HG03442 (cell line): ENCODE measurements at regions not wholly inside any gene's neighbourhood (a gene's known extent, or its start where the extent isn't known, plus 50 kb on each side); places are given as distances from the start of the nearest gene placed in this dataset.
"Not testable (repeated sequence)": the region's sequence is repeated elsewhere in the genome, so short reads cannot be mapped to it uniquely, and the experiment has no call there.

Source experiments
- ATAC-seq: cut with Tn5 transposase; IDR thresholded peaks from one replicate; pipeline ENCODE4 v1.9.1; 2021; ENCODE audit warnings: mild to moderate bottlenecking, moderate library complexity; ENCODE audit not compliant: unreplicated experiment

GRCh38 chrX:96502507-96502906 lies 182.1 kb upstream of the DIAPH2 start:
- no peak for ATAC-seq

DNA sequence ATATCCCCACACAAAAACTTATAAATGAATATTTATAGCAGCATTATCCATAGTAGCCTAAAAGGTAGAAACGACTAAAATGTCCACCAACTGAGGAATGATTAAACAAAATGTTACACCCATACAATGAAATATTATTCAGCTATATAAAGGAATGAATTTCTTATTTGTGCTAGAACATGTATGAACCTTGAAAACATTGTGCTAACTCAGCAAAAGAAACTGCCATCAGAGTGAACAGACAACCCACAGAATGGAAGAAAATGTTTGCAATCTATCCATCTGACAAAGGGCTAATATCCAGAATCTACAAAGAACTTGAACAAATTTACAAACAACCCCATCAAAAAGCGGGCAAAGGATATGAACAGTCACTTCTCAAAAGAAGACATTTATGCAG lies 155.3 kb upstream of the DIAPH2 start:
- ATAC-seq = not testable (repeated sequence)

DNA sequence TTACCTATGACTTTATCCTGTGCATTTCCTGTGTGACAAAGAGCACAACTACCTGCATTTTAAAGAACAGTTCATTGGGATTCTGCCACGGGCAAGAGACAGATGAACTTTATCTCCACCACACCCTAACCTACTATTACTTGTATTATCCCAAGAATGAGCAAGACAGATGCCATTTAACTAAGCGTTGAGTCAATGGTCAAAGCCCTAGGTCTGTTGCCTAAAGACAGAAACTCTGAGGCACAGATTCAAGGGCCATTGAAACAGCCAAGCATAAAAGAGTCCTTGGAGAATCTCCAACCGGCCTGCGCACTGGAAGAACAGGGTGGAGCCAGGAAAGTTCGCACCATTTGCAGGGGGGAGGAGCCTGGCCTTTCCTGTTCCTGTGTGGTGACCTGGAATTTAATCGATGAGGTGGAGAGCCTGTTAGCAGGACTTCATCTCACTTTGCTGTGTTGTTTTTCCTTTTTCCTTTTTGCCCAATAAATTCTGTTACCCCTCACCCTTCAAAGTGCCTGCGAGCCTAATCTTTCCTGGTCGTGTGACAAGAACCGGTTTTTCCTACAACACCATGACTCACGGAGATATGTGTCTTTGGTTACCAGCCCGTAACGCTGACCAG lies 146.4 kb upstream of the DIAPH2 start:
- no peak for ATAC-seq

DNA sequence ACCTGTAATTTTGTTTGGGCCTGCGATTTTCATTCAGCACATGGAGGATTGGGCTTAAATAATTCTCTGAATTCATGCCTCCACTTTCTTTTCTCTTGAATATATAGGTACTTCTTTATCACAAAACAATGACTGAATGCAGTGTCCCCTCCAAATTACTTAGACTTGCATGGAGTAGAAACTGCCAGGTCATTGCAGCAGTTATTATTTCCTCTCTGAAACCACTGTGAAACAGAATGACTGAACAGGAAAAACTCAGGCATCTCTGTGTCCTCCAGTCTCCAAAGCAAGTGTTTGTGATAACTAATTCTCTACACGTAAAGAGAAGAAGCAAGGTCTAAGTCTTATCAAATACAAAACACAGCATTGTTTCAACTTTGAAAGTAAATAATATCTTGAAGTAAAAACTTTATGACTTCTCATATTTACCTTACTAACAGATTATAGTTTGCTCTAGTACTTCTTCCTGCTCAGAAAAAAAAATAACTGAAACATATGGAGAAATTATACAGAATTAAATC lies 144.5 kb upstream of the DIAPH2 start:
- no peak for ATAC-seq

- not testable (repeated sequence) for ATAC-seq
These were observed 138.4 kb upstream of the DIAPH2 start for GRCh38 chrX:96546281-96546680.

- no peak for ATAC-seq
These were observed 133.2 kb upstream of the DIAPH2 start for GRCh38 chrX:96551322-96551872.

DNA sequence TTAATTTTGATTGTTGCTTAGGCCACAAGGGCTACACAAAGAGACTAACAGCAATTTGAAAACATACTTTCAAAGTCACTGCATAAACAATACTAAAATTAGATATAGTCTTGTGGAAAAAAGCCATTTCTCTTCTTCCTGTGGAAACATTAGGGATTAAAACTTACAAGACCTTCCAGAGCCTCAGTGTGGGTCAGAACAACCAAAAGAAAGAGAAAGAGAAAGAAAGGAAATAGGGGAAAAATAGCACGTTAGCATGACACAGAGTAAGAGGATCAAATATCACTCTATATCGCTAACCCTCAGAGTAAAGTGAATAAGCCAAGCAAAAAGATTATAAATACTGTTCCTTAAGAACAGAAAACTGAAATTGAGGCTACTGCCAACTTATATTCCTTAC lies 127.8 kb upstream of the DIAPH2 start:
- ATAC-seq = no peak

DNA sequence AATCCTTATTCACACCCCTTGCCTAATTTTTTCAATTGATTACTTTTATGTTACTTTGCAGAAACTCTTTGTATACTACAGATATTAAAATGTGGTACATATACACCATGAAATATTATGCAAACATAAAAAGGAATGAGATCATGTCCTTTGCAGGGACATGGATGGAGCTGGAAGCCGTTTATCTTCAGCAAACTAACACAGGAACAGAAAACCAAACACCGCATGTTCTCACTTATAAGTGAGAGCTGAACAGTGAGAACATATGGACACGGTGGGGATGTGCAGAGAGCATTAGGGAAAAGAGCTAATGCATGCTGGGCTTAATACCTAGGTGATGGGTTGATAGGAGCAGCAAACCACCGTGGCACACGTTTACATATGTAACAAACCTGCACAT lies 123.5 kb upstream of the DIAPH2 start:
- ATAC-seq = not testable (repeated sequence)

- ATAC-seq = no peak
These were observed 121.0 kb upstream of the DIAPH2 start for GRCh38 chrX:96563646-96564045.

GRCh38 chrX:96564595-96564994 lies 120.0 kb upstream of the DIAPH2 start:
- no peak for ATAC-seq

- ATAC-seq = no peak
These were observed 117.8 kb upstream of the DIAPH2 start for GRCh38 chrX:96566878-96567277.

- ATAC-seq = no peak
These were observed 116.6 kb upstream of the DIAPH2 start for GRCh38 chrX:96568071-96568470.

DNA sequence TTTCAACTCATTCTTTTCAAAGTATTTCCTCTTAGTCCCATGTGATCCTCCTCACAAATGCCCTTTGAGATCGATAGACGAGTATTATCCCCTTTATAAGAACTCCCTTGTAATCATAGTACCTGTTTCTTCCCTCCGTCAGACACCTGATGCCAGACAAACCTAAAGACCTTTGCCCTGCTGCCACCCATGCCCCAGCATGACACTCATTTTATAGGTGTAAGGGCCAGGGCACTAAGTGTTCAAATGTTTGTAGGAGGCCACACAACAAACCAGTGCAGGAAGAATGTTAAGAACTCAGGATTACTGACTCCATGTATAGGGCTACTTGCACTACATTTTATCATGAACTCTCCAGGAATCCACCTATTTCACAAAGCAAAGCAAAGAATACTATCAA lies 115.6 kb upstream of the DIAPH2 start:
- ATAC-seq = no peak

DNA sequence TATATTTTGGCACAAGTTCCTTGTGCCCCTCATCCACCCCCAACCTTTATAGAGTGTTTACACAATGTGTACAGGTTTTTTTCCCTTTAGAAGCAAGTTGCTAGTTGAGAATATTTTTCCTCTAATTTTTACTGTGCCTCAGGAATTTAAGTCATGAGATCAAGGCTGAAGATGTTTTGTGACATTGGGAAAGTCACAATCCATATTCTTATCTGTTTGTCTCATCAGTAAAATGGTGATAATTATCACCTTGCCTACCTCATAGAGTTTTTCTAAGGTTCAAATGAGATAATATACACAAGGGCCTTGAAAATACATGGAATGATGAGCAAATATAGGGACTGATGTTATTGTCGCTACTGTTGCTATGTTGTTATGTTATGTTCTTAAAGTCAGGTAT lies 109.6 kb upstream of the DIAPH2 start:
- no peak for ATAC-seq

DNA sequence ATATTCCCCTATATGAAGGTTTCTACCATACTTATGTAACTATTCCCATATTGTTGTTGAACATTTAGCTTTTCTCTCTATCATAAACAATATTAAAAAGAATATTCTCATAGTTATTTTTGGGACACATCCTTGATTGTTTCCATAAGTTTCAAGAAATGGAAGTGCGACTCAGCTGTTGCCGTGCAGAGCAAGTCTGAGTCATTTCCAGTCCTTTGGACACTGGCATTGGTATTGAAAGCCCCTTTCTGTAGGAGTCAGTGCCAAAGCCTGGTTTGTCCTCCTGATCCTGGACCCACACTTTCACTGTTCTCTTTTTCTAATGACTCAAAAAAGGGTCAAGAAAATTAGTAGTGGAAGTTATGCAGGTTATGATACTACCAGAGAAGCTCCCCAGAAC lies 108.3 kb upstream of the DIAPH2 start:
- no peak for ATAC-seq

DNA sequence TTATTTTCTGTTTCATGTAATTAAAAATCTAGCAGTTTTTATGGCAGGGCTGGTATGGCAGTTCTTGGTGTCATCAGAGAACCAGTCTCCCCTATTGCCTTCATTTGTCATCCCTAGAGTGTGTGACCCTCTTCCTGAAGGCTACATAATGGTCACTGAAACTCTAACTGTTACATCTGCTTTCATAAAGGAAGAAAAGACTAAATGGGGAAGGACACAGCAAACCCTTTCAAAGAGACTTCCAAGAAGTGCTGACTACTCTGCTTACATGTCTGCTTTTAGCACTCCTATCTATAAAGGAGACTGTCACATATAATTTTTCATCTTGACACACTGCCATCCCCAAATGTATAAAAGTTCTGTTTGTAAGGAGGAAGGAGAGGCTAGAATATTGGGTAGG lies 105.9 kb upstream of the DIAPH2 start:
- ATAC-seq = no peak

DNA sequence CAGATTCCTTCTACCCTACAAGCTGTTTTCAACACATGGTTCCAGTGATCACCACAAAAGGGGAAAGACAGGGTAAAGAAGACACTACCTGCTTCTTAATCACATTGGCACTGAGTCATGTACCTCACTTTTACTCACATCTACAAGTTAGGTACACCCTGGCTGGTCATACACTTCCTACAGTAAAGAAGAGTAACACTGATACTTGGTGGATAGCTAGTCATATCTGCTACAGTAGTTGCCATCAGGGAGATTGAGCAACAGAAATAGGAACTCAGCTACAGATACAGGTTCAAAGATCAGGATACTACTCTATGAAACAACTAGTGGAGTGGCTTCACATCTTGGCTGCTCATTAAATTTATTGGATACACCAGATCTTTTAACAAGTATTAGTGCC lies 105.4 kb upstream of the DIAPH2 start:
- ATAC-seq = no peak

DNA sequence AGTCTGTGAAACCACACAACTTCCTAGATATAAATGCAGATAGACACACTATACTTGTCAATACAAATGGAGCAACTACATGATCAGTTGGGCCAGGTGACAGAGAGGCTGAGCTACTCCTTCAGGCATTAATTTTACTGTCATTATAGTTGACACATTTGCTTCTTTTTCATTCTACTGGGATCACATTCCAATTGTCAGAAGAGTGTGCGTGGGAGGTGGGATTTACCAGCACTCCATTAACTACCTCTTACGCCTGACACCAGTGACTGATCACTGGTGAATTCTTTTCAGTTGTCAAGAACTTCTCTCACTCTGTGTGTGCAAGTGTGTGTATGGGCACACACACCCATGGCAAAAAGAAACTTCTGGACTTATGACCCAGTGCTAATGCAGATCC lies 94.2 kb upstream of the DIAPH2 start:
- no peak for ATAC-seq

- ATAC-seq = no peak
These were observed 93.2 kb upstream of the DIAPH2 start for GRCh38 chrX:96591421-96591820.

GRCh38 chrX:96597847-96598246 lies 86.8 kb upstream of the DIAPH2 start:
- ATAC-seq = not testable (repeated sequence)

DNA sequence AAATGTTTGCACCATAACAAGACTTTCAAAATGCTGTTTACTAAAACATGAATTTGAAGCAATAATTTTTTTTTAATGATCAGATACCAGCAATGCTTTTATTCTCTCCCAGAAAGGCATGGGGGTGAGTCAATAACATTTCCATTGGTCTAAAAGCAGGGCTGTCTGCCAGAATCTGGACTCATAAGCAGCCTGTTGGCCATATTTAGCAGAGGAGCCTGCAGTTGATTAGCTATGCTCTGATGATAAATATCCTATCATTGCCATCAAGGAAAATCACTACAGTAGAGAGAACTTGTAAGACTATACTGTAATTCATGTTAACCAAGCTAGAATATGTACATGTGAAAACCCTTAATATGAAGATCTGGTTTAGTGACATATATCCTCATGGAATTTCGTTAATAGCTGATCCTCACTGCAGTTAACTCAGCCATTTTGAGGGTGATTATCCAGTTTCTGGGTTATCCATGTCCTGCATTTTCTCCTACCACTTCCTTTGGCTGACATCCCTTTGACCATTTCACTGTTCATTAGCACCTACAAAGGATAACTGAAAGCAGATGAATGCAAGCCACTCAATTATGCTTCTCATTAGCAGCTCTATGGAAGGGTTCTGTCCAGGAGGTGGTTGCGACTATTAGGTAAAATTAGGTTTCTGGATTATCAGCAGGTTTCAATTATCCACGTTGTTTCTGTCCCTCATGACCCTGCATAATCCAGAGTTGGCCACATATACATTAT lies 72.9 kb upstream of the DIAPH2 start:
- no peak for ATAC-seq

GRCh38 chrX:96615448-96615847 lies 69.2 kb upstream of the DIAPH2 start:
- no peak for ATAC-seq
